ENCODE measurements at regions not wholly inside any gene's neighbourhood (a gene's known extent, or its start where the extent isn't known, plus 50 kb on each side); places are given as distances from the start of the nearest gene placed in this dataset.

DNA sequence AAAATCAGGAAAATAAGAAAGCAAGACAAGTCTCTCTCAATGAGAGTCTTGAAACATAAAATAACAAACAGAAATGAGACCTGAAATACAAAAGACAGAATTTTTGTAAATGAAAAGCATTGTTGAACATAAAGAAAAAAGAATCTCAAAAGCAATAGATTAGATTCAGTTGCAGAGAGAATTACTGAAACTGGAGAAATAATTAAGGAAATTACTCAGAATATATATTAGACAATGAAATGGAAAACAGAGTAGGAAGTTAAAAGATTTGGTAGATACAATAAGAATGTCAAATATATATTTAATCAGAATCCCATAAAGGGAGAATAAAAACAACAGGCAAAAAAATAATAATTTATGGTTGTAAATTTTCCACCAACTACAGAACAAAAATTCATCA is 308.3 kb downstream of the CRPPA start:
- TF ChIP-seq, protein P1, sequence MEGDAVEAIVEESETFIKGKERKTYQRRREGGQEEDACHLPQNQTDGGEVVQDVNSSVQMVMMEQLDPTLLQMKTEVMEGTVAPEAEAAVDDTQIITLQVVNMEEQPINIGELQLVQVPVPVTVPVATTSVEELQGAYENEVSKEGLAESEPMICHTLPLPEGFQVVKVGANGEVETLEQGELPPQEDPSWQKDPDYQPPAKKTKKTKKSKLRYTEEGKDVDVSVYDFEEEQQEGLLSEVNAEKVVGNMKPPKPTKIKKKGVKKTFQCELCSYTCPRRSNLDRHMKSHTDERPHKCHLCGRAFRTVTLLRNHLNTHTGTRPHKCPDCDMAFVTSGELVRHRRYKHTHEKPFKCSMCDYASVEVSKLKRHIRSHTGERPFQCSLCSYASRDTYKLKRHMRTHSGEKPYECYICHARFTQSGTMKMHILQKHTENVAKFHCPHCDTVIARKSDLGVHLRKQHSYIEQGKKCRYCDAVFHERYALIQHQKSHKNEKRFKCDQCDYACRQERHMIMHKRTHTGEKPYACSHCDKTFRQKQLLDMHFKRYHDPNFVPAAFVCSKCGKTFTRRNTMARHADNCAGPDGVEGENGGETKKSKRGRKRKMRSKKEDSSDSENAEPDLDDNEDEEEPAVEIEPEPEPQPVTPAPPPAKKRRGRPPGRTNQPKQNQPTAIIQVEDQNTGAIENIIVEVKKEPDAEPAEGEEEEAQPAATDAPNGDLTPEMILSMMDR (IDR thresholded peaks at IDR 0.05; ENCODE audit: low read length, missing control alignments): no peak

DNA sequence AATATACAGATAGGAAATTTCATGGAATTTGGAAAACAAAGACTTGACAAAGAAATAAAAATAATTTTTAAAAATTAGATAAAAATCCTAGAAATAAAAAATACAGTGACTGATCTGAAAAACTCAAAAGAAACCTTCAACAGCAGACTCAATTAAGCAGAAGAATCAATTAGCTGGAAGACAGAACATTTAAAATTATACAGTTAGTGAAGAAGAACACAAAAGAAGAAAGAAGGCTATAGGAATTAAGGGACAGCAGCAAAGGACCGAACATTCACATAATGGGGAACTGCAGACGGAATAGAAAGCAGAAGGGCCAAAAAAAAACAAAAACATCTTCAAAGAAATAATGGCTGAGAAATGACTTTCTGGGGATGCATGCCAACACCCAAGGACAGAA is 314.5 kb downstream of the CRPPA start:
- TF ChIP-seq, protein P1 (IDR thresholded peaks at IDR 0.05; ENCODE audit: low read length, missing control alignments): no peak
- DNase-seq (ENCODE audit: low read depth): no peak

More for the DNA sequence above, 308.3 kb downstream of the CRPPA start:
- DNase-seq (ENCODE audit: low read depth): no peak
- no peak overlapping the region for H3K4me3 ChIP-seq (replicated peaks; ENCODE audit: low read depth, low read length)

DNA sequence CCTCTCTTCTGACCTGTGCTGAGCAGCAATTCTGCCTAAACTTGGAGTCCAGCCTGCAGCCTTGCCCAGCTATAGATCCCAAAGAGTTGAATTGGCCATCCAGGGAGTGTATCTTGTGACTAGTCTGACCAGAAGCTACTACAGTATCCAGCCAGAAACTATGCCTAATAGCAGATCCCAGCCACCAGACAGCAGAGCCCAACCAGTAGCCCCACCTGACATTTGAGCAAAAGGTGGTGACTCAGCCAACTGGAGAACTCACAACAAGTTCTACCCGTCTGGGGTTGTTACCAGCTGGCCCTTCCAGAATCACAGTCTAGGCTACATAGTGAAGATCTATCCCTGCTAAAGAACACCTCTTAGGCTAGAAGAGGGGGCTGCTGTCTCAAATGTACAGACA is 315.0 kb downstream of the CRPPA start:
- no peak overlapping the region for H3K4me3 ChIP-seq (replicated peaks; ENCODE audit: low read depth, low read length)
- no peak for DNase-seq (ENCODE audit: low read depth)
- TF ChIP-seq, protein P1 (IDR thresholded peaks at IDR 0.05; ENCODE audit: low read length, missing control alignments): no peak

More for the DNA sequence above, 314.5 kb downstream of the CRPPA start:
- H3K4me3 ChIP-seq (replicated peaks; ENCODE audit: low read depth, low read length): no peak overlapping the region

DNA sequence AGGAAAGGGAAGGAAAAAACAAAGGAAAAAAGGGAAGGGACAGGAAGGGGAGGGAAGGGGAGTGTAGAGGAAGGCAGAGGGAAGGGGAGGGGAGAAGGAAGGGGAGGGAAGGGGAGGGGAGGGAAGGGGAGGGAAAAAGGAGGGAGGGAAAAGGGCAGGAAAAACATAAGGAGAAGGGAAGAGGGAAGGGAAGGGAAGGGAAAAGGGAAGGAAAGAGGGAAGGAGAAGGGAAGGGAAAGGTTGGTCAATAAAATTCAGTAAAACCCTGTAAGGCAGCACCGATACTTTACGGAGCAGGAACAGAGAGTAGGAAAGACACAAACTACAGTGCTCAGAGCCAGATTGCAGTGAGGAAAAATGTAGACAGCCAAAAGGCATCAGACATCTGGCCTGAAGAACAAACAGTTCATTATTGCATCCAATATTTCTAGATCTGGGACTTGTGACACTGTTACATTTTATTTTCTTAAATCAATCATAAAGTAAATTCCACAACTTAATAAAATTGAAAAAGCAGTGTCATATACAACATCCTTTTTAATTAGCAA is 322.0 kb downstream of the CRPPA start:
- H3K4me3 ChIP-seq (replicated peaks; ENCODE audit: low read depth, low read length): no peak overlapping the region
- TF ChIP-seq, protein P1 (IDR thresholded peaks at IDR 0.05; ENCODE audit: low read length, missing control alignments): no peak
- DNase-seq (ENCODE audit: low read depth): no peak

DNA sequence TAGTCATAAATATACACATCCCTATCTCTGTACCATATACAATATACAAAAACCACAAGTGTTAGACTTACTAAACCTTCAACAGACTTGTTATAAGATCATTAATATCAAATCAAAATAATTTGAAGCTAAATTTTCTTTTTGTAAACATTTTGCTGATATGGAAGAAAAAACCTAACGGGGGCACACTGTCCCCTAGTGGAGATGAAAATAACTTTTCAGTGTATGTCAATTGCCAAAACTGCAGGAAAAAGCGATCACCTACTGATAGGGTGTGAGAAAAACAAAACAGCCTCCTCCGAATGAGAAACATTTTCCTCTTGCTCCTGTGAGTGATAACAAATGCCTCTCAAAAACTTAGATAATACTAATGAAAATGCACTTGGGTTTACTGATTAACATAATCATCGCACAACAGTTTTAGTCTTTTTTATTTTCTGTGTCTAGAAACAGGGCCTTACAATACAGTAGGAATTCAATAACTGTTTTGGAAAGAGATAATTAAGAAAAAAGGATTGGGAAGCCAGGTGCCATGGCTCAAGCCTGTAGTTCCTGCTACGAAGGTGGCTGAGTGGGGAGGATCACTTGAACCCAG is 322.7 kb downstream of the CRPPA start:
- H3K4me3 ChIP-seq (replicated peaks; ENCODE audit: low read depth, low read length): no peak overlapping the region
- DNase-seq (ENCODE audit: low read depth): peak; percentile 63
- TF ChIP-seq, protein P1 (IDR thresholded peaks at IDR 0.05; ENCODE audit: low read length, missing control alignments): peak; percentile 88

DNA sequence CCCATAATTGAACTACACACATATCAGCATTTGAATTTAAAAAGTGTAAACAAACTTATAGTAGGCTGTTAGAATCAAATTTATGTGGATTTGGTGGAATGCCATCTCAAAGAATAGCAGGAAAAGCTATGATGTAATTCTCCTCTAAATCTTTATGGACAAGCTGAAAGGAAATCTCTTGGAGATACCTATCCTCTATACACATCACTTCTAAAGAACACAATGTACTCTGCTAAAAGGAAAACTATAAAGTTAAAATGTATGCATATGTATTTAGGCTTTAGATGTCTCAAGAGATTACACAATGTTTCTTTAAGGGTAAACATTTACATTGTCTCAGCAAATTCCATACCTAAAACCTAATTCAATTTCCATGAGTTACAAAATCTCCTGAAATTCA is 323.3 kb downstream of the CRPPA start:
- TF ChIP-seq, protein P1 (IDR thresholded peaks at IDR 0.05; ENCODE audit: low read length, missing control alignments): no peak
- no peak overlapping the region for H3K4me3 ChIP-seq (replicated peaks; ENCODE audit: low read depth, low read length)
- DNase-seq (ENCODE audit: low read depth): peak; percentile 53

All from fibroblast of pulmonary artery (primary cell).